ENCODE measurements at regions not wholly inside any gene's neighbourhood (a gene's known extent, or its start where the extent isn't known, plus 50 kb on each side); places are given as distances from the start of the nearest gene placed in this dataset.

GRCh38 chr10:78504181-78504580 lies 470.5 kb downstream of the RPS24 start:
- no peak for DNase-seq (ENCODE audit: low read depth in 2 of 3, low spot score in 1 of 3)

GRCh38 chr10:78505657-78506056 lies 472.0 kb downstream of the RPS24 start:
- no peak for DNase-seq (ENCODE audit: low read depth in 2 of 3, low spot score in 1 of 3)

DNA sequence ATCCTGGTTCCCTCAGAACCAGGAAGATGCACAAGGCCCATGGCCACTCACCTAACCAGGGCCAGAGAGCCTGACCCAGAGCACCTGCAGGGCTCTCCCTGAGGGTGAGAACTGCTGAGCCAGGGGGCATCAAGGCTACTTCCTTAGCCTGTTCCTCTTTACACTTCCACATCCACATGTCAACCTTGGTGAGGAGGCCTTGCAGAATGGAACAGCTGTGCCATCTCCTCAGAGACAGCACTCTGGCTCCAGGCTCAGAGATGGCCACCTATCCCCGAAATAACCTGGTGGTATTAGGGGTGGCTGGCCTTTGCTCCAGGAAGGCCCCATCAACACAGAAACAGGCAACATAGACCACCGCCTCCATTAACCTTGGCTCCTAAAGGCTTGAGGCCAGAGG lies 473.0 kb downstream of the RPS24 start:
- no peak for DNase-seq (ENCODE audit: low read depth in 2 of 3, low spot score in 1 of 3)

DNA sequence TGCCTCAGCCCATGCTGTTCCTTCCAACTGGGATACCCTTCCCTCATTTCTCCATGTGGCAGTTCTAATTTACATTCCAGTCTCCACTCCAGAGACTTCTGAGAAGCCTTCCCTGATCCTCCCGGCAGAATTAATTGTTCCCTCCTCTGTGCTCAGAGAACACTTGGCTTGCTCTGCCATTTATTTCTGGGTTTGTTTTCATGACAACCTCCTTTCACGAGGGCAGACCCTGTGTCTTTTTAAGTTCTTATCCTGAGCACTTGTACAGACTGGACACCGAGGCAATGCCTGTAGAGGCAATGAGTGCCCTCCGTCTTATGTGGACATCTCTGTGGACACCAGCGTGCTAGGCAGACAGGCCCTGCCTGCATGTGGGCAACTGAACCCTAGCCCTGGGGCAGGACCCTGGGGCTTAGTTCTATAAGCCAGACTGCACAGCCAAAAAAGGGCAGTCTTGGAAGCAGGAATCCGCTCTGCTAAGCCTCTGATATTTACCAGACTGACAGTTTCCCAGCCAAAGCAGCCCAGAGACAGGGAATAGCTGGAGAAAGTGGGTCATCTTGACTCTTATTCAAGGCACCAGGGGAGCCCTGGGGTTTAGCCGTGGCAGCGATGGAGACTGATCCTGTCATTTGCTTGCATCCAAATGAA lies 474.0 kb downstream of the RPS24 start:
- DNase-seq (ENCODE audit: low read depth in 2 of 3, low spot score in 1 of 3): no peak

GRCh38 chr10:78508955-78509748 lies 475.5 kb downstream of the RPS24 start:
- no peak for DNase-seq (ENCODE audit: low read depth in 2 of 3, low spot score in 1 of 3)

- no peak for DNase-seq (ENCODE audit: low read depth in 2 of 3, low spot score in 1 of 3)
These were observed 477.1 kb downstream of the RPS24 start for GRCh38 chr10:78510566-78511323.

DNA sequence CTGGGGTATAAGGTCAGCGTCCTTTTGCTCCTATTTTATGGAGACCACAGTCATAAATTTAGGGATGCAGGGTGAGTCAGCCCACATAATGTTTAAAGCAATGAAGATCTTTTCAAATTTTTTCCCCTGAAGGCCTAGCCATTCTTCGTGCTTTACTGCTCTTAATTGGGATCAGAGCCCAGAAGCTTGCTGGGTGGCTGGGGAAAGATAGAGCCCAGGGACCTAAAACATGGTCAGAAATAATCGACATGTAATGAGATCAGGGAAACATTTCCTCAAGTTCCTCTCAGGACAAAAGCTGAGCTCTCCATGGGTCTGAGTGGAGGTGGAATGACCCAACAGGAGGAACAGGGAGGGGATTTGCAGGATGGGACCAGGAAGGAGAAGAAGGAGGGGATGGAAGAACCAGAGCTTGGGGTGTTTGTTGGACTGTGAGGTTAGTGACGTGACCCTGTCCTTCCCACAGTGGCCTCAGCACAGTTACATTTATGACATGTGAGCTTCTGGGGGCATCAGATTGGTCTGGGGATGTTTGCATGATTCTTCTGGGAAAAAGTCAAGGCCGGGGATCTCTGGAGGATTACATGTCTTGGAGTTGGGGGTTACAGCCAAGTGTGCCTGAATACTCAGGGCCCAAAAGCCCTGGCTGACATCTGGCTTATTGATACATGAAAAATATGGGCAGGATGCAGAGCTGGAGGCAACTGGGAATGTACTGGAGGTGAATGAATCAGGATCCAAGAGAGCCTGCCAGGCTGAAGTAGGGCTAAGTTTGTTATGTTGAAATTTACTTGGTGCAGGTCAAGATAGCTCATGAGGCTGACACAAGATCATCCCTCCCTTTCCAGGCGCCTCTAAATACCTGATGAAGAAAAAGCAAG lies 477.9 kb downstream of the RPS24 start:
- DNase-seq (ENCODE audit: low read depth in 2 of 3, low spot score in 1 of 3): no peak

GRCh38 chr10:78512205-78512550 lies 478.5 kb downstream of the RPS24 start:
- DNase-seq (ENCODE audit: low read depth in 2 of 3, low spot score in 1 of 3): no peak

DNA sequence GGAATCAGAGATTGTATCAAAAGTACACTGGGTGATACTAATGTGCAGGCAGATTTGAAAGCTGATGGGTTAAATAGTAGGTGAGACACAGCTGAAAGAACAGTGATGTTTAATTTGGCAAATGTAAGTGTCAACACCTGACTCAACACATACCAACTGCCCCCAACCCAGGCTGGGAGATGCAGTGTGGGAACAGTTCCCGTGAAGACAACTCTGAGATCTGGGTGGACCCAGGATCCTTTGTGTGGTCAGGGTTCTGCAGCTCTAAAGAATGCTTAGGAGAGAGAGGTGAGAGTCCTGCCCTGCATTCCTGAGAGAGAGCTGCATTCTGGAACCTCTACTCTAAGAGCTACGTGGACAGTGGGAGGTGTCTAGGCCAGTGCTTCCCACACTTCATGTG lies 479.7 kb downstream of the RPS24 start:
- no peak for DNase-seq (ENCODE audit: low read depth in 2 of 3, low spot score in 1 of 3)

DNA sequence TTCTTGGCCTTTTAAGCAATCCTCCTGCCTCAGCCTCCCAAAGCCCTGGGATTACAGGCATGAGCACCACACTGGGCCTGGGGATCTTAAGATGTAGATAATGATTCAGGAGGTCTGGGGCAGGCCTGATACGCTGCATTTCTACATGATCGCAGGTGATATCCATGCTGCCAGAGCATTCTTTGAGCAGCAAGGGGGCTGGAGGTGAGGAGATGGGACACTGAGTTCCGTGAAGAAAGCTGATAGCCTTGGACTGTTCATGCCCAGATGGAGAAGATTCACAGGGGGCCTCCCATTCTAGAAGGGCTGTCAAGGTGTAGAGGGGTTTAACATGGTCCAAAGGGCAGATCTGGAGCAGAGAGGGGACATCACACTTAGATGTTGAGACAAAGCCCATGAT lies 480.3 kb downstream of the RPS24 start:
- no peak for DNase-seq (ENCODE audit: low read depth in 2 of 3, low spot score in 1 of 3)

- no peak for DNase-seq (ENCODE audit: low read depth in 2 of 3, low spot score in 1 of 3)
These were observed 480.8 kb downstream of the RPS24 start for GRCh38 chr10:78514459-78514858.

DNA sequence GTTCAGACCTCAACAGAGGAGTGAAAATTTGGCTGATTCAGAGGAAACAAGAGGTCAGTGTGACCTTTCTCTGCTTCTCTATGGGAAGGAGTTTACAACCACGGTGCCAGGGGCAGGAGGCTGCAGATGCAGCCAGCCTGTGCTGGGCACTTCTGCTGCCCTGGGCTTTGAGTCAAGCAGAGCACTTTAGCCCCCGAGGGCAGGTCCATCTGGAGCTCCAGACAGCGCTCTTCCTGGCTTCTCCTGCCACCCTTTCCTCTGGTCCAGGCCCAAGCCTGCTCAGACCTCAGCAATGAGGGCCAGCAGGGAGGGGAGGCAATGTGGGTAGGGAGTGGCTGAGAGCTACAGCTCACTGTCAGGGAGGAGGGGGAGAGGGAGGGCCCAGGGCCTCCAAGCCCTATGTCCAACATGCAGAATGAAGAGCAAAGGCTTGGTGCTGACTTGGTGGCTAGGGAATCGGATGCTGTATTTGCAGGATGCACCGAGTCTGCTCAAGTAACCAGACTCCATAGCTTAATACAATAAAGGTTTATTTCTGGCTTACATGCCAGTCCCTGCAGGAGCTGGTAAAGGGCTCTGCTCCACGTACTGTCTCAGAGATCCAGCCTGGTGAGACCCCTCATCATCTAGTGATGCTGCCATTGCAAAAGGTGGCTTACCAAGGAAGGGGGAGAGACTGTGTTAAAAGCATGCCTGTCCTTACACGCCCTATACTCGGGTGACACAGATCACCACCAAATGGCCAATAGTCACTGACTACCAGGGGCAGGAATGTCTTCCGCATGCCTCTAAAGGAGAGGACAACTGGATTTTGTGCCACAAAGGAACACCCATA lies 481.6 kb downstream of the RPS24 start:
- DNase-seq (ENCODE audit: low read depth in 2 of 3, low spot score in 1 of 3): no peak

DNA sequence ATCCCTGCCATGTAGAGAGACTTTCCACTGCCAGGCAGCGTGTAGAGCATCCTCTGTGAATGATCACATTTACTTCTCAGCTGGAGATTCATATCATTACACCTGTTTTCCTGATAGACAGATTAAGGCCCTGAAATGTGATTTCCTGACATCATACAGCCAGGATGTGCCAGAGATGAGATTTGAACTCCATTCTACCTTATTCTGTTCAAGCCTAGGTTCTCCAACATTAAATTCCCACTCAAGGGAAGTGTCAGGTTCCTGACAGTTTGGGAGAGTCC lies 482.1 kb downstream of the RPS24 start:
- no peak for DNase-seq (ENCODE audit: low read depth in 2 of 3, low spot score in 1 of 3)

DNA sequence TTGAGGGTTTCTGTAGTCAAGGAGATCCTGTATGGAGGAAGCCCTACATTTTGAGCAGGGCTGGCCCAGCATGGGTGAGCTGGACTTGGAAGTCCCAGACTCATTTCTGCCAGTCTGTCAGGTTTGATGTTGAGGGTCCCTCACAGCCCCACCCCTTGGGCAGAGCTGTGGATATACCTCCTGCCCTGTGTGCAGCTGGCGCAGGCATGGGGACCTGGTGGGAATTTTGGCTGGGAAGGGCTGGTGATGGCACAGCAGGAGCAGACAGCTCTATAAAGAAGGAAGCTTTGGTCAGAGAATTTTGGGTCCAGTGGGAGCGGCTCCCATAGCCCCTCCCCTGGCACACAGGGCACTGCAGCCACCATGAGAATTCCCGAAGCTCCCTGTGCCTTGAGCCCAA lies 482.6 kb downstream of the RPS24 start:
- no peak for DNase-seq (ENCODE audit: low read depth in 2 of 3, low spot score in 1 of 3)

DNA sequence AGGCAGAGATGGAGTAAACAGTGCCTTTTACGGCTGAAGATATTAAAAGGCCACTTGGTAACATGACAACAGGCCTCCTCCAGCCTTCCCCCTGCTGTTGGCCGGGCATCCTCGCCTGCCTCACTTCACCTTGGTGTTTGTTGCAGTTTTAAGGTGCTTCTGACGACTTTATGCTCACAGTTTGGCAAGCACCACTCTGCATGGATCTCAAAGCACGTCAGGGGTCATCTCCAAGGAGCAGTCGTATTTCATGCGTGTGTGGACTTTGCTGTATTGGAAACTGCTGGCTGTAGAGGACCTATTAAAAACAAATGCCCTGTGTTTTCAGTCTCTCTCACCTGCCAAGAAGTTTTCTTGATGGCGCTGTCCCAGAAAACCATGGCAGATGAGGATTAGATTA lies 483.1 kb downstream of the RPS24 start:
- DNase-seq (ENCODE audit: low read depth in 2 of 3, low spot score in 1 of 3): no peak

DNA sequence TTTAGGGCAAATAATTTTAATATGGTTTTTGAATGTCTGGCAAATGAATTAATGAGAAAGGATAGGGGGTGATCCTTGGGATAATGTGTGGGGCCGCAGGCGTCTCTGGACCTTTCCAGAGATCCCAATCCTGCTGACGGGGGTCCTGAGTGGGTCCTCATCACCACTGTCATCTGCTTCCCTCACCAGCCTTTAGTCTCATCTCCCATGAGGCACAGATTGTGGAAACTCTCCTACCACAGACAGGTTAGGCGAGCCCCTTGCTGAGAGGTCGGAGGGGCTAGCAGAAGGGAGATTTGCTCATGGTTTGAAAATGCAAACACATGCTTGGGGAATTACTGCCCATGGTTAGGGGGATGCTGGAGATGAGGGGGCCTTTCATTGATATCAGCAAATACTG lies 484.6 kb downstream of the RPS24 start:
- no peak for DNase-seq (ENCODE audit: low read depth in 2 of 3, low spot score in 1 of 3)

GRCh38 chr10:78520737-78521430 lies 487.2 kb downstream of the RPS24 start:
- DNase-seq (ENCODE audit: low read depth in 2 of 3, low spot score in 1 of 3): peak in 1 of 3 donors; percentile 12

GRCh38 chr10:78523453-78523852 lies 489.8 kb downstream of the RPS24 start:
- DNase-seq (ENCODE audit: low read depth in 2 of 3, low spot score in 1 of 3): no peak

GRCh38 chr10:78524342-78524741 lies 490.7 kb downstream of the RPS24 start:
- no peak for DNase-seq (ENCODE audit: low read depth in 2 of 3, low spot score in 1 of 3)

GRCh38 chr10:78524941-78525340 lies 491.3 kb downstream of the RPS24 start:
- no peak for DNase-seq (ENCODE audit: low read depth in 2 of 3, low spot score in 1 of 3)

All from stimulated activated CD4-positive, alpha-beta T cell treated with anti-CD3 and anti-CD28 coated beads, Interleukin-12 subunit alpha, Interleukin-12 subunit beta, amount 100 ng/mL, for 48 hours (primary cell).